Small intestine (tissue), 7 donors: ENCODE measurements at regions not wholly inside any gene's neighbourhood (a gene's known extent, or its start where the extent isn't known, plus 50 kb on each side); places are given as distances from the start of the nearest gene placed in this dataset.

Experiments used
- DNase-seq, 2 donors: peaks; one replicate each; pipeline versions ENCODE4 v3.0.0 to v3.0.0-alpha.2; 2013
- FAIRE-seq: peaks from 2 replicates; lab custom pipeline; 2012; peaks lifted over from hg19 to GRCh38; lab: Jason Lieb, UNC
- H3K27ac ChIP-seq, 3 donors: one replicate each; pipeline ENCODE4 v1.5.1; 2013; ENCODE audit warnings: low read length in 2 of 3, mild to moderate bottlenecking in 2 of 3, control low read depth in 1 of 3, inconsistent platforms in 1 of 3, low read depth in 1 of 3, moderate library complexity in 1 of 3
- H3K27me3 ChIP-seq, 3 donors: one replicate each; pipeline ENCODE4 v1.6.1; 2013; ENCODE audit warnings: low read length in 3 of 3, inconsistent platforms in 1 of 3; ENCODE audit not compliant: control insufficient read depth in 3 of 3, insufficient read depth in 3 of 3
- H3K36me3 ChIP-seq, 3 donors: one replicate each; pipeline ENCODE4 v1.6.1; 2013; ENCODE audit warnings: low read length in 3 of 3, inconsistent platforms in 1 of 3, low read depth in 1 of 3, mild to moderate bottlenecking in 1 of 3, moderate library complexity in 1 of 3; ENCODE audit not compliant: control insufficient read depth in 3 of 3, insufficient read depth in 2 of 3
- H3K4me1 ChIP-seq, 3 donors: one replicate each; pipeline ENCODE4 v1.6.1; 2013; ENCODE audit warnings: low read length in 2 of 3, inconsistent platforms in 1 of 3, low read depth in 1 of 3, mild to moderate bottlenecking in 1 of 3, moderate library complexity in 1 of 3; ENCODE audit not compliant: control insufficient read depth in 3 of 3, insufficient read depth in 2 of 3
- H3K4me3 ChIP-seq, 3 donors: one replicate each; pipeline ENCODE4 v1.5.1; 2013; ENCODE audit warnings: low read length in 3 of 3, control low read depth in 1 of 3, inconsistent platforms in 1 of 3, low read depth in 1 of 3, mild to moderate bottlenecking in 1 of 3, moderate library complexity in 1 of 3
- H3K9me3 ChIP-seq, 2 donors: one replicate each; pipeline ENCODE4 v1.6.1; 2013; ENCODE audit warnings: low read depth in 1 of 2, low read length in 1 of 2; ENCODE audit not compliant: control insufficient read depth in 2 of 2, insufficient read depth in 1 of 2
- WGBS, 3 donors: extraction: QIAGEN DNeasy Blood & Tissue Kit; methylation state at CpG; one replicate each; pipeline ENCODE4 v1.1.7; 2013; 5-methylcytosine and 5-hydroxymethylcytosine counted together
- donor health status: healthy with polysubstance abuse.
- donor health status: control.
- donor health status: control.
- donor health status: Bipolar disorder and iron deficiency.
- donor health status: healthy.

- DNase-seq, result peak; percentile 41 to 61
These were observed 146.6 kb downstream of the AASDH start for GRCh38 chr4:56240554-56241174.

GRCh38 chr4:56238251-56238650 lies 149.0 kb downstream of the AASDH start:
- Histone ChIP-seq H3K27ac (no peak overlapping the region), H3K36me3 (no peaks in the 10 kb centered on the region), H3K4me3 (no peak overlapping the region), H3K4me1 (peaks cover 0 to 40% (median 2%) of the 10 kb centered on the region in 3 donors), H3K9me3 (no peaks in the 10 kb centered on the region), H3K27me3 (no peaks in the 10 kb centered on the region)
- DNase-seq (no peak), FAIRE-seq (no peak)
- whole genome bisulfite sequencing, 3 donors, result 95 to 100% (median 97%) methylated on average over 3 of the region's 3 CpGs

More at GRCh38 chr4:56240554-56241174, 146.6 kb downstream of the AASDH start:
- H3K27me3 ChIP-seq, result no peaks in the 10 kb centered on the region
- peaks cover 0 to 48% (median 2%) of the 10 kb centered on the region in 3 donors for H3K4me1 ChIP-seq
- 59 to 69% (median 64%) methylated on average over 7 of the region's 7 CpGs for WGBS, 3 donors
- H3K4me3 ChIP-seq, result peak overlapping the region in 1 of 3 donors; percentile 11
- H3K36me3 ChIP-seq, result no peaks in the 10 kb centered on the region
- no peaks in the 10 kb centered on the region for H3K9me3 ChIP-seq
- FAIRE-seq, result no peak
- H3K27ac ChIP-seq, result peak overlapping the region in 2 of 3 donors; percentile 21 to 90

GRCh38 chr4:56235725-56236124 lies 151.6 kb downstream of the AASDH start:
- Histone ChIP-seq H3K4me3 (no peak overlapping the region), H3K27ac (peak overlapping the region in 1 of 3 donors; percentile 51), H3K9me3 (no peaks in the 10 kb centered on the region), H3K4me1 (peaks cover 0 to 25% (median 2%) of the 10 kb centered on the region in 3 donors), H3K27me3 (no peaks in the 10 kb centered on the region), H3K36me3 (no peaks in the 10 kb centered on the region)
- WGBS, 3 donors, result 48 to 73% (median 52%) methylated on average over 4 of the region's 4 CpGs
- DNase-seq (no peak), FAIRE-seq (no peak)

- peak in 1 of 2 donors; percentile 52 for DNase-seq
- Histone ChIP-seq H3K36me3 (no peaks in the 10 kb centered on the region), H3K4me1 (peaks cover 0 to 18% (median 4%) of the 10 kb centered on the region in 3 donors), H3K9me3 (no peaks in the 10 kb centered on the region), H3K27ac (peak overlapping the region in 1 of 3 donors; percentile 51), H3K4me3 (no peak overlapping the region), H3K27me3 (no peaks in the 10 kb centered on the region)
- 32 to 63% (median 50%) methylated on average over 3 of the region's 3 CpGs for WGBS, 3 donors
- no peak for FAIRE-seq
These were observed 152.3 kb downstream of the AASDH start for GRCh38 chr4:56235011-56235410.

GRCh38 chr4:56234098-56234497 lies 153.2 kb downstream of the AASDH start:
- H3K36me3 ChIP-seq, result no peaks in the 10 kb centered on the region
- DNase-seq (no peak), FAIRE-seq (peak; percentile 44)
- no peak overlapping the region for H3K27ac ChIP-seq
- peaks cover 0 to 17% (median 4%) of the 10 kb centered on the region in 3 donors for H3K4me1 ChIP-seq
- no peaks in the 10 kb centered on the region for H3K27me3 ChIP-seq
- no peak overlapping the region for H3K4me3 ChIP-seq
- 93 to 100% (median 94%) methylated on average over 1 of the region's 1 CpG for WGBS, 3 donors
- H3K9me3 ChIP-seq, result peaks cover 0 to 2% of the 10 kb centered on the region in 2 donors

GRCh38 chr4:56231410-56231809 lies 155.9 kb downstream of the AASDH start:
- no peak for FAIRE-seq

GRCh38 chr4:56229947-56230346 lies 157.3 kb downstream of the AASDH start:
- Histone ChIP-seq H3K27me3 (no peaks in the 10 kb centered on the region), H3K4me3 (no peak overlapping the region), H3K9me3 (peaks cover 0 to 4% of the 10 kb centered on the region in 2 donors), H3K27ac (no peak overlapping the region), H3K4me1 (peaks cover 3 to 6% (median 4%) of the 10 kb centered on the region in 3 donors), H3K36me3 (peaks cover 0 to 2% (median 0%) of the 10 kb centered on the region in 3 donors)
- WGBS, 3 donors, result 0 to 16% (median 15%) methylated on average over 1 of the region's 1 CpG
- DNase-seq, result no peak
- FAIRE-seq, result no peak

More at GRCh38 chr4:56231410-56231809, 155.9 kb downstream of the AASDH start:
- Histone ChIP-seq H3K27ac (no peak overlapping the region), H3K9me3 (peaks cover 0 to 4% of the 10 kb centered on the region in 2 donors), H3K27me3 (no peaks in the 10 kb centered on the region), H3K4me3 (no peak overlapping the region), H3K4me1 (peaks cover 3 to 16% (median 4%) of the 10 kb centered on the region in 3 donors), H3K36me3 (peaks cover 0 to 2% (median 0%) of the 10 kb centered on the region in 3 donors)
- no peak for DNase-seq
- WGBS, 3 donors, result 82 to 92% (median 89%) methylated on average over 3 of the region's 3 CpGs

GRCh38 chr4:56227301-56227835 lies 159.9 kb downstream of the AASDH start:
- no peak overlapping the region for H3K4me3 ChIP-seq
- DNase-seq (no peak), FAIRE-seq (no peak)
- peaks cover 0 to 2% (median 0%) of the 10 kb centered on the region in 3 donors for H3K36me3 ChIP-seq
- H3K27ac ChIP-seq, result no peak overlapping the region
- H3K27me3 ChIP-seq, result no peaks in the 10 kb centered on the region
- 22 to 62% (median 48%) methylated on average over 6 of the region's 6 CpGs for WGBS, 3 donors
- H3K9me3 ChIP-seq, result peaks cover 0 to 4% of the 10 kb centered on the region in 2 donors
- H3K4me1 ChIP-seq, result peaks cover 0 to 5% (median 4%) of the 10 kb centered on the region in 3 donors
